ENCODE measurements at regions not wholly inside any gene's neighbourhood (a gene's known extent, or its start where the extent isn't known, plus 50 kb on each side); places are given as distances from the start of the nearest gene placed in this dataset.

- DNase-seq (no peak), ATAC-seq (ENCODE audit: low read depth) (no peak)
- Mint-ChIP-seq H3K4me1 (no peaks in the 10 kb centered on the region), H3K27ac (no peak overlapping the region), H3K36me3 (ENCODE audit: low read depth) (no peaks in the 10 kb centered on the region), H3K9me3 (peaks cover 2% of the 10 kb centered on the region), H3K27me3 (no peaks in the 10 kb centered on the region), H3K4me3 (no peak overlapping the region)
- ChIA-PET POLR2A (no interaction called here), CTCF (no interaction called here)
- TF ChIP-seq CTCF (IDR thresholded peaks at IDR 0.05), result no peak
- intact Hi-C loops (cut with micrococcal nuclease), result no loop called here
Observed at GRCh38 chr2:57434972-57435371, 611.6 kb upstream of the VRK2 start.

- no peaks in the 10 kb centered on the region for H3K4me1 Mint-ChIP-seq
- intact Hi-C loops (cut with micrococcal nuclease), result no loop called here
- ChIA-PET POLR2A (no interaction called here), CTCF (no interaction called here)
- DNase-seq (no peak), ATAC-seq (ENCODE audit: low read depth) (no peak)
- no peaks in the 10 kb centered on the region for H3K9me3 Mint-ChIP-seq
- H3K36me3 Mint-ChIP-seq (ENCODE audit: low read depth), result no peaks in the 10 kb centered on the region
- no peak overlapping the region for H3K27ac Mint-ChIP-seq
- H3K27me3 Mint-ChIP-seq, result no peaks in the 10 kb centered on the region
- no peak for TF ChIP-seq CTCF (IDR thresholded peaks at IDR 0.05)
- no peak overlapping the region for H3K4me3 Mint-ChIP-seq
Observed at GRCh38 chr2:57437077-57437476, 609.5 kb upstream of the VRK2 start.

- no peak for TF ChIP-seq CTCF (IDR thresholded peaks at IDR 0.05)
- H3K9me3 Mint-ChIP-seq, result peaks cover 2% of the 10 kb centered on the region
Observed at GRCh38 chr2:57440437-57440836, 606.2 kb upstream of the VRK2 start.

GRCh38 chr2:57443086-57443485, 603.5 kb upstream of the VRK2 start:
- intact Hi-C loops (cut with micrococcal nuclease), result no loop called here
- ATAC-seq (ENCODE audit: low read depth), result no peak
- Mint-ChIP-seq H3K4me3 (no peak overlapping the region), H3K27me3 (no peaks in the 10 kb centered on the region), H3K36me3 (ENCODE audit: low read depth) (no peaks in the 10 kb centered on the region), H3K27ac (no peak overlapping the region), H3K4me1 (no peaks in the 10 kb centered on the region), H3K9me3 (peaks cover 2% of the 10 kb centered on the region)
- no peak for DNase-seq
- ChIA-PET CTCF (no interaction called here), POLR2A (no interaction called here)
- TF ChIP-seq CTCF (IDR thresholded peaks at IDR 0.05), result no peak

More at GRCh38 chr2:57440437-57440836, 606.2 kb upstream of the VRK2 start:
- ChIA-PET CTCF (no interaction called here), POLR2A (no interaction called here)
- no peak overlapping the region for H3K27ac Mint-ChIP-seq
- no peak overlapping the region for H3K4me3 Mint-ChIP-seq
- no peak for DNase-seq
- intact Hi-C loops (cut with micrococcal nuclease), result no loop called here
- H3K36me3 Mint-ChIP-seq (ENCODE audit: low read depth), result no peaks in the 10 kb centered on the region
- no peak for ATAC-seq (ENCODE audit: low read depth)
- no peaks in the 10 kb centered on the region for H3K4me1 Mint-ChIP-seq
- no peaks in the 10 kb centered on the region for H3K27me3 Mint-ChIP-seq

- no peaks in the 10 kb centered on the region for H3K36me3 Mint-ChIP-seq (ENCODE audit: low read depth)
- H3K9me3 Mint-ChIP-seq, result peaks cover 2% of the 10 kb centered on the region
- H3K4me1 Mint-ChIP-seq, result no peaks in the 10 kb centered on the region
- no peak for DNase-seq
- no peaks in the 10 kb centered on the region for H3K27me3 Mint-ChIP-seq
- POLR2A ChIA-PET, result no interaction called here
- CTCF ChIA-PET, result no interaction called here
- no peak overlapping the region for H3K4me3 Mint-ChIP-seq
- ATAC-seq (ENCODE audit: low read depth), result no peak
- no peak overlapping the region for H3K27ac Mint-ChIP-seq
- TF ChIP-seq CTCF (IDR thresholded peaks at IDR 0.05), result no peak
- intact Hi-C loops (cut with micrococcal nuclease), result no loop called here
Observed at GRCh38 chr2:57443973-57444521, 602.6 kb upstream of the VRK2 start.

Data from activated B cell treated with CpG ODN at 0.5 μM for 24 hours (primary cell).